WI38 (cell line): ENCODE measurements at regions not wholly inside any gene's neighbourhood (a gene's known extent, or its start where the extent isn't known, plus 50 kb on each side); places are given as distances from the start of the nearest gene placed in this dataset.
"Not testable (repeated sequence)": the region's sequence is repeated elsewhere in the genome, so short reads cannot be mapped to it uniquely, and the experiment has no call there.

Experiments used
- H3K4me3 ChIP-seq: 2 replicates; pipeline ENCODE4 v1.5.1; 2011; ENCODE audit warnings: low read depth, mild to moderate bottlenecking, control low read depth, low read length
- TF ChIP-seq, protein P1 (sequence below): IDR thresholded peaks from 2 replicates; pipeline ENCODE4 v1.5.1; 2012; ENCODE audit warnings: low read depth, mild to moderate bottlenecking, control low read depth, low read length

- TF ChIP-seq, protein P1, sequence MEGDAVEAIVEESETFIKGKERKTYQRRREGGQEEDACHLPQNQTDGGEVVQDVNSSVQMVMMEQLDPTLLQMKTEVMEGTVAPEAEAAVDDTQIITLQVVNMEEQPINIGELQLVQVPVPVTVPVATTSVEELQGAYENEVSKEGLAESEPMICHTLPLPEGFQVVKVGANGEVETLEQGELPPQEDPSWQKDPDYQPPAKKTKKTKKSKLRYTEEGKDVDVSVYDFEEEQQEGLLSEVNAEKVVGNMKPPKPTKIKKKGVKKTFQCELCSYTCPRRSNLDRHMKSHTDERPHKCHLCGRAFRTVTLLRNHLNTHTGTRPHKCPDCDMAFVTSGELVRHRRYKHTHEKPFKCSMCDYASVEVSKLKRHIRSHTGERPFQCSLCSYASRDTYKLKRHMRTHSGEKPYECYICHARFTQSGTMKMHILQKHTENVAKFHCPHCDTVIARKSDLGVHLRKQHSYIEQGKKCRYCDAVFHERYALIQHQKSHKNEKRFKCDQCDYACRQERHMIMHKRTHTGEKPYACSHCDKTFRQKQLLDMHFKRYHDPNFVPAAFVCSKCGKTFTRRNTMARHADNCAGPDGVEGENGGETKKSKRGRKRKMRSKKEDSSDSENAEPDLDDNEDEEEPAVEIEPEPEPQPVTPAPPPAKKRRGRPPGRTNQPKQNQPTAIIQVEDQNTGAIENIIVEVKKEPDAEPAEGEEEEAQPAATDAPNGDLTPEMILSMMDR, result no peak
Measured at GRCh38 chr4:137739391-137739790, 207.1 kb upstream of the PCDH18 start.

DNA sequence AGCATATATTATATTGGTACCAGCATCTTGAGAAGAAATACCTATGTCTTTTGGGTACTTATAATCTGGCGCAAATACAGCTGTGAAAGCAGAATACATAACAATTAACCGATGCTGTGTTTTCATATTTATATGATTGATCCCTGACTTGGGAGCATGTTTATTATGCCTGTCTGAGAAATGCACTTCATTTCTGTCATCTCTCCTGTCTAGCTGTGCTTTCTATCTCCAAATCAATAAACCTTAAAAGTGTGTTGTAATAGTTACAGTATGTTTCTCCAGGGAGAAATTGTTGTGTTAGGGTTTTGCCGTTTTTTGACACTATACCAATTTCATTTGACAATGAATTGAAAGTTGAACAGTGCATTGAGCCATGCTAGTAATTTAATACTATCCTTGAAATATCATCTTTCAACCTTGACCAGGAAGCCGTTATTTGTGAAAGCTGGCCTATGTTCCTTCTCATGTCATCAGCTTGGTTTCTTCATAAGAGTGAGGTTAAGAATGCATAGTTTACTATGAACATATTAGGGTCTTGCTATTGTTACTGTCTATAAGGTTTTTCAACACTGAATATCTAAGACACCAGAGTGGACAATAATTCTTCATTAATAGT lies 206.2 kb upstream of the PCDH18 start:
- TF ChIP-seq, protein P1, result no peak
- no peak overlapping the region for H3K4me3 ChIP-seq

More at GRCh38 chr4:137739391-137739790, 207.1 kb upstream of the PCDH18 start:
- H3K4me3 ChIP-seq, result no peak overlapping the region

GRCh38 chr4:137735561-137736104 lies 203.3 kb upstream of the PCDH18 start:
- TF ChIP-seq, protein P1, result no peak
- no peak overlapping the region for H3K4me3 ChIP-seq

GRCh38 chr4:137733174-137734141 lies 201.2 kb upstream of the PCDH18 start:
- H3K4me3 ChIP-seq, result not testable (repeated sequence)

- no peak overlapping the region for H3K4me3 ChIP-seq
- TF ChIP-seq, protein P1, result no peak
Measured at GRCh38 chr4:137722910-137723309, 190.6 kb upstream of the PCDH18 start.

DNA sequence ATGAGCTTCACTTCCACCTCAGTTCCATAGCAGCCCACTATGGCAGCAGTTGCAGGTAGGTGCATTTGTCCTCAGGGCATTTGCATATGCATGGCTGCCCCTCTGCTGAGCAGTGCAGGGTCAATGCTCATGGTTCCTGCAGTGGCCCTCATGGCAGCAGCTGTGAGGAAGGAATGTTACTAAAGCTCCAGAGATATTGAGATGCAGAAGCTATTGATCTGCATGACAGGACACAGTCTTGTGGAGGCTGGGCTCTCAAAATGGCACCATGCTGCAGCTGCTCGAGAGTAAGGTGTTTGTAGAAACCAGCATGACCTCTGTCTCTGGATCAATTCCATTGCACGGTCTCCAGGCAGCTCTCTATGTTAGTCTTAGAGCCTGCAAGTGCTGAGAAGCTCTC lies 179.2 kb upstream of the PCDH18 start:
- no peak overlapping the region for H3K4me3 ChIP-seq
- TF ChIP-seq, protein P1, result no peak

GRCh38 chr4:137707626-137708025 lies 175.3 kb upstream of the PCDH18 start:
- TF ChIP-seq, protein P1, result no peak
- H3K4me3 ChIP-seq, result no peak overlapping the region
